Heart left ventricle (tissue), 13 donors: ENCODE measurements at regions not wholly inside any gene's neighbourhood (a gene's known extent, or its start where the extent isn't known, plus 50 kb on each side); places are given as distances from the start of the nearest gene placed in this dataset.

Experiments used
- CTCF ChIP-seq, 12 donors: fragments of 200-600 bp; sonication (generic) in 4 of 12; IDR thresholded peaks; one replicate each; pipeline versions ENCODE4 v1.5.0 to v1.8.0; 2018 to 2022; ENCODE audit warnings: antibody characterized with exemption in 12 of 12, mild to moderate bottlenecking in 5 of 12
- POLR2A ChIP-seq, 2 donors: fragments of 450-650 bp; IDR thresholded peaks; one replicate each; pipeline ENCODE4 v1.6.1; 2017; ENCODE audit warnings: antibody characterized with exemption in 2 of 2, mild to moderate bottlenecking in 2 of 2, moderate library complexity in 2 of 2
- donor health status: ischemic (EF 13 %, LVEDD 7.1; RV severe dilation, severe dysfunction).
- donor health status: DM: no; HTN: yes; CAD: no.
- donor health status: DM: no; HTN: no; CAD: no.
- donor health status: ischemic (EF 25% LVEDD 6.9; RV normal size, moderate dysfunction).
- donor health status: ischemic (EF 25% LVEDD 5.7; RV mildly dilated, moderate dysfunction).
- donor health status: ischemic (EF 35%, LVEDD 5.7; RV mildly dilated, moderate dysfunction).
- donor health status: nonischemic (EF 11% LVEDD 7.7; RV severe dilation, severe dysfunction).
- donor health status: DM: yes; HTN: yes; CAD: no.
- donor health status: PGD.
- donor health status: ischemic (EF 29% LVEDD 5.4; RV normal size, mild dysfunction).
- donor health status: nonischemic (EF 23%, LVEDD 6.1; RV moderate dilation, normal function).

- TF ChIP-seq CTCF (IDR thresholded peaks at IDR 0.05): no peak
- no peak for TF ChIP-seq POLR2A (IDR thresholded peaks at IDR 0.05)
Measured at GRCh38 chr2:58860586-58860985, 619.5 kb upstream of the FANCL start.
